ENCODE measurements at regions not wholly inside any gene's neighbourhood (a gene's known extent, or its start where the extent isn't known, plus 50 kb on each side); places are given as distances from the start of the nearest gene placed in this dataset.
A peak's percentile ranks its signal among the peaks of the same experiment; 100 is the strongest.

DNA sequence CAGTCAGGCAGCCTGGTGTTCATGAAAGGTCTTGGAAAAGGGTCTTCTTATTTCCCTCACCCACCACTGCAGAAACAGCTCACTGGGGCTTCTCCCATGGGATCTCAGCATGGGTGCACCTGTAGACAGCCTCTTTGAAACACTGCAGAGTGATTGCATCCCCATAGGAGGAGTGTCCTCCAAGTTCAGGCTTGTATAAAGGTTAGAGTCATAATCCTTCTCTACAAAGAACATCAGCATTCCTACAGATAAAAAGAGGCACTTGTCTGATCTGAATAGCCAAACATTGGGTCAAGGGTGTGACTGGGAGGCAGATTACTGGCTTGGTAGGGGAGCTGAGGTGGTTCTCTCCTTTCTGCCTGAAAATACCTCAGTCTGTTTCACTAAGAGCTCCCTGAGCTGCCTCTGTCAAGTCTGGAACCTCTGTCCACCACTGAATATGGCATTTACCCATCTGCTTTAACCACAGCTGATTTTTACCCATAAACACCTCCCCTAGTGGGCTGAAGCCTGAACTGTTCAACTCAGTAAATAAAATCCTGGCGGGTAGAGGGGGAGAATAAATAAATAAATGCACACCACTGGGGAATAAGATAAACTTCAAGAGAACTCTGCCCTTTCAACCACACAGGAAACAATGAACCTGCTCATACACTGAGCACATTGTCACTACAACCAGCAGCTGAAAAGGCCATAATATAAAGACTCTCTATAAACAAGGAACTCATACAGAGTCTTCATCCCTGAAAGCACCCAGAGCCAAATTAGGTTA, 120.7 kb upstream of the SCAF11 start:
- H3K4me3 ChIP-seq = no peak overlapping the region
- H3K9ac ChIP-seq (ENCODE audit: insufficient read length) = no peak overlapping the region
- H3K27ac ChIP-seq = no peak overlapping the region
- no peak for DNase-seq (ENCODE audit: low read depth, low spot score)
- TF ChIP-seq FOXP2 (optimal IDR thresholded peaks at IDR 0.05; ENCODE audit: control extremely low read depth, extremely low read length, insufficient read depth) (no peak), EZH2 (IDR thresholded peaks at IDR 0.05) (no peak), POLR2AphosphoS5 (IDR thresholded peaks at IDR 0.05; ENCODE audit: borderline replicate concordance, low read depth, low read length) (no peak)
- peaks cover 9% of the 10 kb centered on the region; the same call in 1 of the 2 replicates for H3K9me3 ChIP-seq (ENCODE audit: low read depth, low read length)
- no peaks in the 10 kb centered on the region for H3K36me3 ChIP-seq (ENCODE audit: insufficient read depth, low read length)

- H3K9me3 ChIP-seq (ENCODE audit: low read depth, low read length) = peaks cover 9% of the 10 kb centered on the region; the same call in 1 of the 2 replicates
- no peak overlapping the region for H3K27ac ChIP-seq
- H3K36me3 ChIP-seq (ENCODE audit: insufficient read depth, low read length) = no peaks in the 10 kb centered on the region
- no peak for TF ChIP-seq FOXP2 (optimal IDR thresholded peaks at IDR 0.05; ENCODE audit: control extremely low read depth, extremely low read length, insufficient read depth)
- TF ChIP-seq EZH2 (IDR thresholded peaks at IDR 0.05) = no peak
- no peak for TF ChIP-seq POLR2AphosphoS5 (IDR thresholded peaks at IDR 0.05; ENCODE audit: borderline replicate concordance, low read depth, low read length)
- no peak overlapping the region for H3K9ac ChIP-seq (ENCODE audit: insufficient read length)
- no peak overlapping the region for H3K4me3 ChIP-seq
- no peak for DNase-seq (ENCODE audit: low read depth, low spot score)
These were observed 119.8 kb upstream of the SCAF11 start for GRCh38 chr12:46110223-46110611.

DNA sequence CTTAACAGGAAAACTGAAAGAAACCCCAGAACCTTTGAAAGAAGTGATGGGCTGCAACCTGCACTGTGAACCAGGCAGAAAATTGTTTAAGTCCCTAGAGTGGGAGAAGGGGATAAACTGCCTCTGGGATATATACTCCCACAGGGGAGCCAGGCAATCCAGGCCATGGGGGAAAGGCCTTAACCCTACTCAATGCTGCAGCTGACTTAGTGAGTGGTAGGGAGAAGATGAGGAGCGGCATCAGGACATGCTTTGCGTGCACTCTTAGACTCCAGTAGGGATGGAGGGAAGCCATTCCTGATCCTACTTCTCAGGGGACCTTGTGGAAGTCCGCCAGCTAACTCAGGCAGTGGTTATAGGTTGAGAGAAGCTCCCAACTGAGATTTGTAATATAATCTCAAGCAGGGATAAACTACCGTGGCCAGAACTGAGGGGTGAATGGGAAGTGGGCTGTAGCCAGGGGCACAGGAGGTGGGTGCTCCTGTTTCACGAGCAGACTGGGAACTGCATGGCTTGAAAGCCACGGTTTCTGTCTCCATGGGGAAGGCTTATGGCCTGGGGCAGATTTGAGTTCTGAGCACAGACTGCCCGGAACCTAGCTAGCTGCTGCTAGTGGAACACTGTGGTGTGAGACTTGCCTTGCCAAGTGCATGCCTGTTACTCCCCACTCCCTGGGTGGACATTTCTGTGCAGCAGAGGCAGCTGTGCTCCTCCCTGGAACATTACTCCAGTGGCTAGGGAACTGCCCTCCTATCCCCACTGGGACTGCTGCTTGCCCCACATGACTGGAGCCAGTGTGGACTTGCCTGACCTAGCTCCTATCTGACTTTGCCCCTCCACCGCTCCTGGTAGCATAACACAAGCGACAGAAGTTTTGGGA, 119.2 kb upstream of the SCAF11 start:
- peaks cover 9% of the 10 kb centered on the region; the same call in 1 of the 2 replicates for H3K9me3 ChIP-seq (ENCODE audit: low read depth, low read length)
- no peak for DNase-seq (ENCODE audit: low read depth, low spot score)

GRCh38 chr12:46108721-46109120, 118.3 kb upstream of the SCAF11 start:
- DNase-seq (ENCODE audit: low read depth, low spot score) = no peak
- Histone ChIP-seq H3K9ac (ENCODE audit: insufficient read length) (no peak overlapping the region), H3K4me3 (no peak overlapping the region), H3K9me3 (ENCODE audit: low read depth, low read length) (peaks cover 9% of the 10 kb centered on the region; the same call in 1 of the 2 replicates), H3K36me3 (ENCODE audit: insufficient read depth, low read length) (no peaks in the 10 kb centered on the region), H3K27ac (no peak overlapping the region)
- TF ChIP-seq FOXP2 (optimal IDR thresholded peaks at IDR 0.05; ENCODE audit: control extremely low read depth, extremely low read length, insufficient read depth) (no peak), POLR2AphosphoS5 (IDR thresholded peaks at IDR 0.05; ENCODE audit: borderline replicate concordance, low read depth, low read length) (no peak), EZH2 (IDR thresholded peaks at IDR 0.05) (no peak)

More for the DNA sequence above, 119.2 kb upstream of the SCAF11 start:
- TF ChIP-seq FOXP2 (optimal IDR thresholded peaks at IDR 0.05; ENCODE audit: control extremely low read depth, extremely low read length, insufficient read depth) (no peak), POLR2AphosphoS5 (IDR thresholded peaks at IDR 0.05; ENCODE audit: borderline replicate concordance, low read depth, low read length) (no peak), EZH2 (IDR thresholded peaks at IDR 0.05) (no peak)
- Histone ChIP-seq H3K36me3 (ENCODE audit: insufficient read depth, low read length) (no peaks in the 10 kb centered on the region), H3K27ac (no peak overlapping the region), H3K9ac (ENCODE audit: insufficient read length) (no peak overlapping the region), H3K4me3 (no peak overlapping the region)

DNA sequence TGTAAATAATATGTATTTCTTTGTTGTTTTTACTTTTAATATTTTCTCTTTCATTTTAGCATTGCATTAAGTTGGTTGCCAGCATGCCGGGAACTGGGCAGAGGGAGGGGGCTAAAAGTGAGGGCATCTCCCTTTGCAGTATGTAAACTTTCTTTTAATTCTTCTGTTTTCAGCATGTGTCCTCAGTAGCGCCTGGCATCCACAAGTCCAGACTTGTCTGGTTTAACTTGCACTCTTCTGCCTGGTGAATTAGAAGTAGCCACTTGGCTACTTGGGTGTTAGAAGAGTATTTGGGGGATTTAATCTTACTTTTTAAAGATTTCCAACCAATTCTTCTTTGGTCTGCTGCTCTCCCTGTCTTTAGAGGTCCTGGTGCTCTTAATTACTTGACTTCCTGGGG, 117.2 kb upstream of the SCAF11 start:
- no peak for TF ChIP-seq FOXP2 (optimal IDR thresholded peaks at IDR 0.05; ENCODE audit: control extremely low read depth, extremely low read length, insufficient read depth)
- TF ChIP-seq POLR2AphosphoS5 (IDR thresholded peaks at IDR 0.05; ENCODE audit: borderline replicate concordance, low read depth, low read length) = no peak
- no peak for TF ChIP-seq EZH2 (IDR thresholded peaks at IDR 0.05)
- Histone ChIP-seq H3K27ac (no peak overlapping the region), H3K4me3 (no peak overlapping the region), H3K9me3 (ENCODE audit: low read depth, low read length) (peaks cover 9% of the 10 kb centered on the region; the same call in 1 of the 2 replicates), H3K36me3 (ENCODE audit: insufficient read depth, low read length) (no peaks in the 10 kb centered on the region), H3K9ac (ENCODE audit: insufficient read length) (no peak overlapping the region)
- no peak for DNase-seq (ENCODE audit: low read depth, low spot score)

DNA sequence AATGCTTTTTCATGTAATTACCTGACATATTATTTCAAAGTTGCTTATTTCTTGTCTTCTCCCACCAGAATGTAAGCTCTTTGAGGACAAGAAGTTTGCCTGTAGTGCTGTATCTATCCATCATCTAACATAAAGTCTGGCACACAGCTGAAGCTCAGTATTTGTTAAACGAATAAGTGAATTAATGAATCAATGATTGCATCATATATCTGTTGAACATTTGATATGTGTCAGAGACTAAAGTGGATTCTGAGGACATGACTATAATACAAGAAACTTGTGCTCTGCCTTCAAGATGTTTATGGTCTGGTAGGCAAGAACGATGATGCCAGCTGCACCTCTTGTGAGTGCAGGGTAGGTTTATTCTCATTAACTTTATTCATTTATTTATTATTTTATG, 115.4 kb upstream of the SCAF11 start:
- Histone ChIP-seq H3K9me3 (ENCODE audit: low read depth, low read length) (no peaks in the 10 kb centered on the region), H3K4me3 (no peak overlapping the region), H3K27ac (no peak overlapping the region), H3K36me3 (ENCODE audit: insufficient read depth, low read length) (no peaks in the 10 kb centered on the region), H3K9ac (ENCODE audit: insufficient read length) (no peak overlapping the region)
- DNase-seq (ENCODE audit: low read depth, low spot score) = no peak
- TF ChIP-seq FOXP2 (optimal IDR thresholded peaks at IDR 0.05; ENCODE audit: control extremely low read depth, extremely low read length, insufficient read depth) (no peak), POLR2AphosphoS5 (IDR thresholded peaks at IDR 0.05; ENCODE audit: borderline replicate concordance, low read depth, low read length) (no peak), EZH2 (IDR thresholded peaks at IDR 0.05) (no peak)

GRCh38 chr12:46103559-46104383, 113.4 kb upstream of the SCAF11 start:
- Histone ChIP-seq H3K27ac (peak overlapping the region; percentile 29), H3K4me3 (peak overlapping the region; percentile 33; the same call in 1 of the 2 replicates), H3K9ac (ENCODE audit: insufficient read length) (no peak overlapping the region), H3K9me3 (ENCODE audit: low read depth, low read length) (no peaks in the 10 kb centered on the region), H3K36me3 (ENCODE audit: insufficient read depth, low read length) (no peaks in the 10 kb centered on the region)
- DNase-seq (ENCODE audit: low read depth, low spot score) = no peak
- TF ChIP-seq FOXP2 (optimal IDR thresholded peaks at IDR 0.05; ENCODE audit: control extremely low read depth, extremely low read length, insufficient read depth) = no peak

DNA sequence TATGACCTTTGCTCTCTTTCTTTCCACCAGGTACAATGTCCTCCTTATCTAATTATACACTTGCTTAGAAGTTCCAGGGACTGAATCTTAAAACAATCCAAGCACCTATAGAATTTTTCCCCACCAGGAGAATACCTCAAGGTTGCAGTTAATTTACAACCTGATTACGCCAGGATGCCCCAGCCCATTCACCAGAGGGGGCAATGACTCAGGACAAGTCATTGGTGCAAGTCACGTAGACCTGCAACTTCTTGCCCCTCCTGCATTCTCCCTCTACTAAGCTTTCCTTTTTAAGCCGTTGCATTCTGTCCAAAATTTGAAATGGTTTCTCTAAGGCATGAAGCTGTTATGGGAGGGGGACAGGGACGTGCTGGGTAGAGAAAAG, 111.1 kb upstream of the SCAF11 start:
- Histone ChIP-seq H3K27ac (no peak overlapping the region), H3K9ac (ENCODE audit: insufficient read length) (no peak overlapping the region), H3K9me3 (ENCODE audit: low read depth, low read length) (no peaks in the 10 kb centered on the region), H3K36me3 (ENCODE audit: insufficient read depth, low read length) (no peaks in the 10 kb centered on the region), H3K4me3 (no peak overlapping the region)
- TF ChIP-seq FOXP2 (optimal IDR thresholded peaks at IDR 0.05; ENCODE audit: control extremely low read depth, extremely low read length, insufficient read depth) = no peak
- no peak for TF ChIP-seq POLR2AphosphoS5 (IDR thresholded peaks at IDR 0.05; ENCODE audit: borderline replicate concordance, low read depth, low read length)
- no peak for TF ChIP-seq EZH2 (IDR thresholded peaks at IDR 0.05)
- no peak for DNase-seq (ENCODE audit: low read depth, low spot score)

All from SK-N-MC (cell line).